Tibial nerve (tissue), 4 donors: ENCODE measurements at regions not wholly inside any gene's neighbourhood (a gene's known extent, or its start where the extent isn't known, plus 50 kb on each side); places are given as distances from the start of the nearest gene placed in this dataset.

ENCODE experiments used
- DNase-seq, 2 donors: peaks; one replicate each; pipeline ENCODE4 v3.0.0-alpha.2; 2019; ENCODE audit warnings: low spot score in 2 of 2
- H3K27ac ChIP-seq, 4 donors: fragments of 200-600 bp; sonication (generic) in 3 of 4; one replicate each; pipeline ENCODE4 v1.5.1; 2017 to 2019; ENCODE audit warnings: mild to moderate bottlenecking in 1 of 4
- H3K27me3 ChIP-seq, 2 donors: fragments of 200-600 bp; sonication (generic) in 1 of 2; one replicate each; pipeline versions ENCODE4 v1.5.1 to v1.6.0; 2017 to 2019
- H3K36me3 ChIP-seq, 3 donors: fragments of 200-600 bp; sonication (generic); one replicate each; pipeline ENCODE4 v1.5.1; 2018 to 2019
- H3K4me1 ChIP-seq, 4 donors: fragments of 200-600 bp; sonication (generic) in 3 of 4; one replicate each; pipeline ENCODE4 v1.5.1; 2017 to 2019
- H3K4me3 ChIP-seq, 4 donors: fragments of 200-600 bp; sonication (generic) in 3 of 4; one replicate each; pipeline ENCODE4 v1.5.1; 2017 to 2019; ENCODE audit warnings: mild to moderate bottlenecking in 1 of 4, moderate library complexity in 1 of 4
- H3K9me3 ChIP-seq, 4 donors: fragments of 200-600 bp; sonication (generic) in 3 of 4; one replicate each; pipeline ENCODE4 v1.5.1; 2017 to 2019
- CTCF ChIP-seq, 5 experiments: fragments of 200-600 bp in 3 of 5; fragments of 450-650 bp in 2 of 5; sonication (generic) in 3 of 5; IDR thresholded peaks; one replicate each; pipeline ENCODE4 v1.5.1; 2016 to 2019; ENCODE audit warnings: antibody characterized with exemption in 5 of 5, mild to moderate bottlenecking in 3 of 5, moderate library complexity in 2 of 5
- EP300 ChIP-seq, 2 donors: sonication (generic); formaldehyde crosslinking; IDR thresholded peaks; one replicate each; pipeline ENCODE4 v1.6.1; 2017; ENCODE audit warnings: antibody characterized with exemption in 2 of 2, mild to moderate bottlenecking in 1 of 2
- POLR2A ChIP-seq, 2 donors: fragments of 450-650 bp; IDR thresholded peaks; one replicate each; pipeline ENCODE4 v1.6.1; 2017; ENCODE audit warnings: antibody characterized with exemption in 2 of 2, mild to moderate bottlenecking in 2 of 2, moderate library complexity in 2 of 2
- WGBS, 2 donors: methylation state at CpG; one replicate each; pipeline ENCODE4 v1.1.5; 2018; 5-methylcytosine and 5-hydroxymethylcytosine counted together

- H3K4me1 ChIP-seq = no peaks in the 10 kb centered on the region
Measured at GRCh38 chr1:90457985-90458384, 259.1 kb downstream of the BARHL2 start.

GRCh38 chr1:90452491-90452890, 264.6 kb downstream of the BARHL2 start:
- H3K4me3 ChIP-seq = no peak overlapping the region
- DNase-seq = no peak
- no peaks in the 10 kb centered on the region for H3K4me1 ChIP-seq
- H3K36me3 ChIP-seq = no peaks in the 10 kb centered on the region
- 87 to 97% methylated on average over 2 of the region's 2 CpGs for WGBS, 2 donors
- H3K27me3 ChIP-seq = no peaks in the 10 kb centered on the region
- no peaks in the 10 kb centered on the region for H3K9me3 ChIP-seq
- no peak for TF ChIP-seq POLR2A (IDR thresholded peaks at IDR 0.05)
- no peak overlapping the region for H3K27ac ChIP-seq

More at GRCh38 chr1:90457985-90458384, 259.1 kb downstream of the BARHL2 start:
- no peak overlapping the region for H3K4me3 ChIP-seq
- H3K9me3 ChIP-seq = peaks cover 0 to 6% (median 0%) of the 10 kb centered on the region in 4 donors
- H3K36me3 ChIP-seq = no peaks in the 10 kb centered on the region
- WGBS, 2 donors = 45 to 66% methylated on average over 3 of the region's 3 CpGs
- no peak overlapping the region for H3K27ac ChIP-seq
- no peak for DNase-seq
- TF ChIP-seq CTCF (IDR thresholded peaks at IDR 0.05) = no peak
- no peak for TF ChIP-seq POLR2A (IDR thresholded peaks at IDR 0.05)
- no peak for TF ChIP-seq EP300 (IDR thresholded peaks at IDR 0.05)
- no peaks in the 10 kb centered on the region for H3K27me3 ChIP-seq

- Histone ChIP-seq H3K4me3 (no peak overlapping the region), H3K9me3 (no peaks in the 10 kb centered on the region), H3K4me1 (no peaks in the 10 kb centered on the region), H3K27ac (no peak overlapping the region), H3K27me3 (no peaks in the 10 kb centered on the region), H3K36me3 (no peaks in the 10 kb centered on the region)
- no peak for DNase-seq
- TF ChIP-seq POLR2A (IDR thresholded peaks at IDR 0.05) (no peak), EP300 (IDR thresholded peaks at IDR 0.05) (no peak), CTCF (IDR thresholded peaks at IDR 0.05) (no peak)
- 85 to 87% methylated on average over 4 of the region's 4 CpGs for WGBS, 2 donors
Measured at GRCh38 chr1:90443354-90443753, 273.7 kb downstream of the BARHL2 start.

GRCh38 chr1:90435351-90435750, 281.8 kb downstream of the BARHL2 start:
- TF ChIP-seq POLR2A (IDR thresholded peaks at IDR 0.05) = no peak
- TF ChIP-seq EP300 (IDR thresholded peaks at IDR 0.05) = no peak
- no peak for TF ChIP-seq CTCF (IDR thresholded peaks at IDR 0.05)
- no peak overlapping the region for H3K27ac ChIP-seq
- no peaks in the 10 kb centered on the region for H3K9me3 ChIP-seq
- DNase-seq = no peak
- H3K4me3 ChIP-seq = no peak overlapping the region
- H3K36me3 ChIP-seq = no peaks in the 10 kb centered on the region
- WGBS, 2 donors = 67 to 82% methylated on average over 3 of the region's 3 CpGs
- H3K4me1 ChIP-seq = no peaks in the 10 kb centered on the region
- no peaks in the 10 kb centered on the region for H3K27me3 ChIP-seq

GRCh38 chr1:90434460-90434859, 282.6 kb downstream of the BARHL2 start:
- H3K9me3 ChIP-seq = no peaks in the 10 kb centered on the region
- H3K4me3 ChIP-seq = no peak overlapping the region
- no peak for TF ChIP-seq POLR2A (IDR thresholded peaks at IDR 0.05)
- TF ChIP-seq EP300 (IDR thresholded peaks at IDR 0.05) = no peak
- no peak for TF ChIP-seq CTCF (IDR thresholded peaks at IDR 0.05)

GRCh38 chr1:90417126-90417525, 300.0 kb downstream of the BARHL2 start:
- Histone ChIP-seq H3K27me3 (no peaks in the 10 kb centered on the region), H3K4me1 (no peaks in the 10 kb centered on the region), H3K4me3 (no peak overlapping the region), H3K9me3 (peaks cover 0 to 16% (median 2%) of the 10 kb centered on the region in 4 donors), H3K36me3 (no peaks in the 10 kb centered on the region), H3K27ac (no peak overlapping the region)
- TF ChIP-seq CTCF (IDR thresholded peaks at IDR 0.05) = no peak
- TF ChIP-seq POLR2A (IDR thresholded peaks at IDR 0.05) = no peak
- DNase-seq = no peak

More at GRCh38 chr1:90434460-90434859, 282.6 kb downstream of the BARHL2 start:
- 18 to 21% methylated on average over 2 of the region's 2 CpGs for WGBS, 2 donors
- no peaks in the 10 kb centered on the region for H3K27me3 ChIP-seq
- no peaks in the 10 kb centered on the region for H3K4me1 ChIP-seq
- no peak for DNase-seq
- H3K36me3 ChIP-seq = no peaks in the 10 kb centered on the region
- no peak overlapping the region for H3K27ac ChIP-seq
